Loucy (cell line): ENCODE measurements at regions not wholly inside any gene's neighbourhood (a gene's known extent, or its start where the extent isn't known, plus 50 kb on each side); places are given as distances from the start of the nearest gene placed in this dataset.

ENCODE experiments used
- CTCF ChIP-seq: fragments of 200-600 bp; sonication (generic); conservative IDR thresholded peaks from 2 replicates; pipeline ENCODE4 v1.5.1; 2014; ENCODE audit warnings: mild to moderate bottlenecking, antibody characterized with exemption, low read length
- EZH2phosphoT487 ChIP-seq: fragments of 200-600 bp; IDR thresholded peaks from 2 replicates; pipeline ENCODE4 v1.6.1; 2018; ENCODE audit warnings: antibody characterized with exemption, mild to moderate bottlenecking, moderate library complexity, borderline replicate concordance

DNA sequence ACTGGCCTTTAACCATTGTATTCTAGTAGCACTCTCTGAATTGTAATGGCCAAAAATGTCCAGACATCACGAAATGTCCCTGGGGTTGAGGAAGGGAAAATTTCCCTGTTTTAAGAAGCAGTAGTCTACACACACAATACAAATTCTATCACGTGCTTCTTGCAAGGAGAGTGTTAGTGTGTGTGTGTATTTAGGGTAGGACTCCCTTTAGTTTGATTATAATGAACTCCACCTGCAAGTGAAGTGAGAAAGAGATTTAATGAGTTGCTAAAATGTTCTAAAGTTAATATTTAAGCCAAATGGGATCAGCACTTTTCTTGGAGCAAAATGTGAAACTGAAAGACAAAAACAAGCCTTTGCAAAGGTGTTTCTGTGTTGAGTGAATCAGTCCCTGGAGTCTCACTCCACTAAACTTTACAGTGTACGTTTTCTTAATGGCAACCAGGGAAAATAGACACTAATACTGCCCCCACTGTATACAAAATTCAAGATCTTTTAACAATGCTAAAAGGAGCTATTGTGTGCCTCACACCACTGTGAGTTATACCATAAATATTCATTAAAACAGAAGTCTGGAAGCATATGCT is 590.3 kb upstream of the TENM4 start:
- TF ChIP-seq CTCF (no peak), EZH2phosphoT487 (no peak)
